Left cardiac atrium (tissue), 4 donors: ENCODE measurements at regions not wholly inside any gene's neighbourhood (a gene's known extent, or its start where the extent isn't known, plus 50 kb on each side); places are given as distances from the start of the nearest gene placed in this dataset.
"Not testable (repeated sequence)": the region's sequence is repeated elsewhere in the genome, so short reads cannot be mapped to it uniquely, and the experiment has no call there.

ENCODE experiments used
- ATAC-seq, 2 donors: fragments of 200-7000 bp; cut with Tn5 transposase; one replicate each; pipeline ENCODE4 v1.9.1; 2020; ENCODE audit warnings: mild to moderate bottlenecking in 2 of 2, moderate library complexity in 2 of 2
- DNase-seq: peaks from one replicate; pipeline ENCODE4 v3.0.0-alpha.2; 2020
- intact Hi-C, 2 donors: fragments of 100-400 bp; cut with DNase I; formaldehyde crosslinking; loops; one replicate each; pipeline versions ENCODE4 v1.14.1 to v1.15.1; 2022 to 2023
- donor health status: DM: no; HTN: yes; CAD: no.
- donor health status: DM: no; HTN: yes; CAD: no; lungs with severe emphysema.
- donor health status: DM: yes; HTN: yes; CAD: no.
- donor health status: Dilated cardiomyopathy.

GRCh38 chr2:129797489-129798300 is 181.8 kb upstream of the RAB6C start:
- ATAC-seq, result no peak

GRCh38 chr2:129798301-129798581 is 181.2 kb upstream of the RAB6C start:
- intact Hi-C loops, result no loop called here
- ATAC-seq, result no peak
- DNase-seq, result no peak

More at GRCh38 chr2:129797489-129798300, 181.8 kb upstream of the RAB6C start:
- no peak for DNase-seq
- intact Hi-C loops, result no loop called here

GRCh38 chr2:129798626-129799025 is 180.8 kb upstream of the RAB6C start:
- no peak for DNase-seq
- intact Hi-C loops, result no loop called here
- ATAC-seq, result no peak

GRCh38 chr2:129799036-129799958 is 180.2 kb upstream of the RAB6C start:
- intact Hi-C loops, result no loop called here
- no peak for DNase-seq
- no peak for ATAC-seq

- ATAC-seq (no peak), DNase-seq (no peak)
- intact Hi-C loops, result no loop called here
Observed at GRCh38 chr2:129800285-129800684, 179.2 kb upstream of the RAB6C start.

GRCh38 chr2:129800686-129801085 is 178.8 kb upstream of the RAB6C start:
- intact Hi-C loops, result no loop called here
- DNase-seq, result no peak
- ATAC-seq, result no peak

- no peak for DNase-seq
- intact Hi-C loops, result no loop called here
- peak in 1 of 2 donors; percentile 30 for ATAC-seq
Observed at GRCh38 chr2:129801575-129801974, 177.9 kb upstream of the RAB6C start.

GRCh38 chr2:129802290-129802689 is 177.2 kb upstream of the RAB6C start:
- no peak for ATAC-seq
- intact Hi-C loops, result no loop called here

GRCh38 chr2:129803032-129803431 is 176.4 kb upstream of the RAB6C start:
- intact Hi-C loops, result no loop called here
- DNase-seq (no peak), ATAC-seq (no peak)

More at GRCh38 chr2:129802290-129802689, 177.2 kb upstream of the RAB6C start:
- no peak for DNase-seq

GRCh38 chr2:129803871-129804270 is 175.6 kb upstream of the RAB6C start:
- intact Hi-C loops, result no loop called here
- DNase-seq (no peak), ATAC-seq (no peak)

- no peak for ATAC-seq
- intact Hi-C loops, result no loop called here
- no peak for DNase-seq
Observed at GRCh38 chr2:129805899-129806298, 173.6 kb upstream of the RAB6C start.

GRCh38 chr2:129806317-129806716 is 173.1 kb upstream of the RAB6C start:
- ATAC-seq (no peak), DNase-seq (no peak)
- intact Hi-C loops, result no loop called here

- no peak for ATAC-seq
- intact Hi-C loops, result no loop called here
Observed at GRCh38 chr2:129806990-129807389, 172.5 kb upstream of the RAB6C start.

GRCh38 chr2:129807642-129808338 is 171.7 kb upstream of the RAB6C start:
- DNase-seq, ATAC-seq, intact Hi-C loops: not testable (repeated sequence)

More at GRCh38 chr2:129806990-129807389, 172.5 kb upstream of the RAB6C start:
- no peak for DNase-seq

GRCh38 chr2:129810521-129810920 is 168.9 kb upstream of the RAB6C start:
- no peak for ATAC-seq
- DNase-seq, result no peak
- intact Hi-C loops, result no loop called here

GRCh38 chr2:129812071-129812470 is 167.4 kb upstream of the RAB6C start:
- intact Hi-C loops, result no loop called here
- peak; percentile 23 to 69 for ATAC-seq
- peak; percentile 53 for DNase-seq

GRCh38 chr2:129812654-129813053 is 166.8 kb upstream of the RAB6C start:
- DNase-seq (no peak), ATAC-seq (no peak)
- intact Hi-C loops, result no loop called here

GRCh38 chr2:129813404-129813803 is 166.1 kb upstream of the RAB6C start:
- DNase-seq, result no peak
- intact Hi-C loops, result no loop called here
- ATAC-seq, result no peak

GRCh38 chr2:129816813-129817574 is 162.5 kb upstream of the RAB6C start:
- intact Hi-C loops, result no loop called here
- DNase-seq (no peak), ATAC-seq (no peak)
